SK-N-SH treated with all-trans-retinoic acid at 6 μM for 48 hours (cell line): ENCODE measurements at regions not wholly inside any gene's neighbourhood (a gene's known extent, or its start where the extent isn't known, plus 50 kb on each side); places are given as distances from the start of the nearest gene placed in this dataset.

ENCODE experiments used
- GLIS3 ChIP-seq: fragments of 250-450 bp; sonication (Bioruptor Pico); IDR thresholded peaks from 2 replicates; pipeline ENCODE4 v1.5.0; 2020; ENCODE audit warnings: mild to moderate bottlenecking, moderate library complexity
- PATZ1 ChIP-seq: fragments of 250-450 bp; sonication (Bioruptor Pico); IDR thresholded peaks from 2 replicates; pipeline ENCODE4 v1.8.0; 2020; ENCODE audit warnings: mild to moderate bottlenecking, moderate library complexity, borderline replicate concordance
- TCF4 ChIP-seq: fragments of 250-450 bp; sonication (Bioruptor Pico); IDR thresholded peaks from 2 replicates; pipeline ENCODE4 v1.8.0; 2021; ENCODE audit warnings: mild to moderate bottlenecking, moderate library complexity, borderline replicate concordance
- ZC3H10 ChIP-seq: fragments of 250-450 bp; sonication (Bioruptor Pico); IDR thresholded peaks from 2 replicates; pipeline ENCODE4 v1.5.1; 2021; ENCODE audit warnings: mild to moderate bottlenecking, moderate library complexity
- ZFP3 ChIP-seq: fragments of 250-450 bp; sonication (Bioruptor Pico); IDR thresholded peaks from 2 replicates; pipeline ENCODE4 v1.5.0; 2020; ENCODE audit warnings: mild to moderate bottlenecking, moderate library complexity
- ZFP30 ChIP-seq: fragments of 450-650 bp; formaldehyde crosslinking; IDR thresholded peaks from 2 replicates; pipeline ENCODE4 v1.5.0; 2022; ENCODE audit warnings: mild to moderate bottlenecking, moderate library complexity
- ZNF565 ChIP-seq: fragments of 450-650 bp; formaldehyde crosslinking; conservative IDR thresholded peaks from 2 replicates; pipeline ENCODE4 v1.5.0; 2020; ENCODE audit warnings: low read depth, mild to moderate bottlenecking, moderate library complexity

GRCh38 chr2:8134985-8135682, 546.7 kb upstream of the ID2 start:
- TF ChIP-seq GLIS3 (CRISPR knock-in tag): no peak
- TF ChIP-seq ZFP30 (CRISPR knock-in tag): no peak
- no peak for TF ChIP-seq ZFP3 (CRISPR knock-in tag)
- TF ChIP-seq ZNF565: no peak
- no peak for TF ChIP-seq TCF4 (CRISPR knock-in tag)
- TF ChIP-seq PATZ1 (CRISPR knock-in tag): no peak
- no peak for TF ChIP-seq ZC3H10 (CRISPR knock-in tag)
